Choroid plexus epithelial cell (primary cell): ENCODE measurements at regions not wholly inside any gene's neighbourhood (a gene's known extent, or its start where the extent isn't known, plus 50 kb on each side); places are given as distances from the start of the nearest gene placed in this dataset.

ENCODE experiments used
- DNase-seq: peaks from one replicate; pipeline ENCODE4 v3.0.0-alpha.2; 2010; ENCODE audit warnings: low read depth
- H3K4me3 ChIP-seq: 2 replicates; pipeline ENCODE4 v1.5.1; 2011; ENCODE audit warnings: low read depth, mild to moderate bottlenecking, control low read depth, low read length, moderate library complexity
- TF ChIP-seq, protein P1 (sequence below): conservative IDR thresholded peaks from 2 replicates; pipeline ENCODE4 v1.5.1; 2011; ENCODE audit warnings: low read depth, mild to moderate bottlenecking, control low read depth, inconsistent platforms, low read length, moderate library complexity

DNA sequence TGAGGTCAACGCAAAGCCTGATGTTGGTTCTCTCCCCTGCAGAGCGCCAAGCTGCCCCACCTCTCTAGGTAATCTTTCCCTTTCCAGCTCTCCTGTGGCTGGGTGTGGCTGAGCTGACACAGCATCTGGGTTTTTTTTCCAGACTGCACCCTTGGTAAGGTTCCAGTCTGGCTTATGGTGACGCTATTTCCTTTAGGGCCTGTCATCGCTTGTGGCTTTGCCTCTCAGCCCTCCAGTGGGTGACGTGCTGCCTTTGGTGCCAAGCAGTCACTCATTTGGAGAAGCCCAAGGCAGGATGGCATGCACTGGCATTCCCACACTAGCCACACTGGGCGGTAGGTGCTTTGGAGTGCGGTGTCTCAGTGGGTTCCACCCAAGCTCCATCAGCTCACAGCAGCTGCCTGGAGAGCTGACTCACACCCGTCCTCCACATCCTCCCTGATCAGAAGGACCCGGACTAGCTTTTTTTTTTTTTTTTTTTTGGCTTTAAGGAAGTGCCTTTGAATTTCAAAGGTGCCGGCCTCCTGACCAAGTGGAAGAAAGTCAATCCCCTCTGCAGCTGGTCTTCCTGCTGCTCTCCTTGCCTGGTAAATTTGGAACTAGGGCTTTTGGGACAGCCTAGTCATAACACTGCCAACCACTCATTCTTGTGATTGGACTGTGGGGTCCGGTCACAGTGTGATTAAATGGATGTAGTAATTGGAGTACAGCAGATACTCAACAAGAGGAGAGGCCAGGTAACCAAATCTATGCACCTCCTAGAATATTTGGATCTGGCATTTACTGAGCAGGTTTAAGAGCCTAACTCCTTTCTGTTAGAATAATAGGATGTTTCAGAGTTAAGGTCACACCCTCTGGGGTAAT is 153.6 kb downstream of the CD83 start:
- peak; percentile 34 for DNase-seq
- H3K4me3 ChIP-seq, result no peak overlapping the region
- TF ChIP-seq, protein P1, sequence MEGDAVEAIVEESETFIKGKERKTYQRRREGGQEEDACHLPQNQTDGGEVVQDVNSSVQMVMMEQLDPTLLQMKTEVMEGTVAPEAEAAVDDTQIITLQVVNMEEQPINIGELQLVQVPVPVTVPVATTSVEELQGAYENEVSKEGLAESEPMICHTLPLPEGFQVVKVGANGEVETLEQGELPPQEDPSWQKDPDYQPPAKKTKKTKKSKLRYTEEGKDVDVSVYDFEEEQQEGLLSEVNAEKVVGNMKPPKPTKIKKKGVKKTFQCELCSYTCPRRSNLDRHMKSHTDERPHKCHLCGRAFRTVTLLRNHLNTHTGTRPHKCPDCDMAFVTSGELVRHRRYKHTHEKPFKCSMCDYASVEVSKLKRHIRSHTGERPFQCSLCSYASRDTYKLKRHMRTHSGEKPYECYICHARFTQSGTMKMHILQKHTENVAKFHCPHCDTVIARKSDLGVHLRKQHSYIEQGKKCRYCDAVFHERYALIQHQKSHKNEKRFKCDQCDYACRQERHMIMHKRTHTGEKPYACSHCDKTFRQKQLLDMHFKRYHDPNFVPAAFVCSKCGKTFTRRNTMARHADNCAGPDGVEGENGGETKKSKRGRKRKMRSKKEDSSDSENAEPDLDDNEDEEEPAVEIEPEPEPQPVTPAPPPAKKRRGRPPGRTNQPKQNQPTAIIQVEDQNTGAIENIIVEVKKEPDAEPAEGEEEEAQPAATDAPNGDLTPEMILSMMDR, result no peak

DNA sequence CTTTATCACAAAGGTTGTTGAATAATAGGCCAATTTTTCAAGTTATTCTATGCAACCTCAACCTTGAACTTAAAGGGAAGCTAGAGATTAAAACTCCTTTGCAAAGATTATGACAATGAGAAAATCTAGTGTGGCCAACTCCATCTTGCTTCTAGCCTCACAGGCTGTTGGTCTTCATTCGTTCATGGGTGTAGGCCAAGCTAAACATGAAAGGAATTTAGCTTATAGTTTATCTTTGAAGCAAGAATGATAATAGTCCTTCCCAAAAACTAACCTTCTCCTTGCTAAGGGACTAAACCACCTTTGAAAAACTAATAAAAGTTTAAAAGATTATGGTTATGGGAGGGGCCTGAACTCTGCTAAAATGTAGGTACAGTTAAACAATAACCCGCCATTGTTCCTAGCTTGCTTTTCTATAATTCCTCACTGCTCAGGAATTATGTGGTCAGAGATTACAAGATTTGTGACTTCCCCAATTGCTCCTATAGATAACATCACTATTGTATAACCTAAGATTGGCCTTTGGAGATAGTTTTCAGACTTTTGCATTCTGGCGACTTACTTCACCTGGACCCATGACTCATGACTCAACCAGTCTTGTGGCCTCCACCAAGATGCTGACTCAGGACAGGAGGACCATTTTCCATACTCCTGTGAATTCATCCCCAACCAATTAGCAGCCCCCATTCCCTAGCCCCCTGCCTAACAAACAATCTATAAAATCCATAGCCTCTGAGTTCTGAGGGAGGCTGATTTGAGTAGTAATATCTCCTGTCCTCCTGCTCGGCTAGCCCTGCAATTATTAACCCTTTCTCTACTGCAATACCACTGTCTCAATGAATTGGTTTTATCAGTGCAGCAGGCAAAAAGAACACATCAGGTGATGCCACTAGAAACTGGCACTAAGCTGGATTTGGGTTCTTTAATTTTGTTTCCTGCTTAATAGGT is 154.5 kb downstream of the CD83 start:
- no peak overlapping the region for H3K4me3 ChIP-seq
- peak; percentile 23 for DNase-seq
- TF ChIP-seq, protein P1, result no peak

DNA sequence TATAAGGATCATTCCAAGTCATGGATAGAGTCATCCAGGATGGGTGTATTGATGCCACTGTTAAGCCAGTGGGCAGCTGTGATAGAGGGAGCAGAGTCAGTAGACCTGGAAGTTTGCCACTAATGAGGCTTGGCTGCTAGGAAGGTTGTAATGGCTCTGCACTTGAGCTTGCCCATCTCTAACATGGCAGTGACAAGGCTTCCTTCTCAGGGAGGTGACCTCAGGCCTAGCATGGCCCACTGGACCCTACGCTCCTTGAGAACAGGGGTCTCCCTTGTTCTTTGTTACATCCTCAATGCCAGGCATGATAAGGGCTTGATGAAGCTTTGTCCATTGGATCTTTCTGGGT is 155.1 kb downstream of the CD83 start:
- TF ChIP-seq, protein P1, result no peak
- no peak for DNase-seq
- H3K4me3 ChIP-seq, result no peak overlapping the region

DNA sequence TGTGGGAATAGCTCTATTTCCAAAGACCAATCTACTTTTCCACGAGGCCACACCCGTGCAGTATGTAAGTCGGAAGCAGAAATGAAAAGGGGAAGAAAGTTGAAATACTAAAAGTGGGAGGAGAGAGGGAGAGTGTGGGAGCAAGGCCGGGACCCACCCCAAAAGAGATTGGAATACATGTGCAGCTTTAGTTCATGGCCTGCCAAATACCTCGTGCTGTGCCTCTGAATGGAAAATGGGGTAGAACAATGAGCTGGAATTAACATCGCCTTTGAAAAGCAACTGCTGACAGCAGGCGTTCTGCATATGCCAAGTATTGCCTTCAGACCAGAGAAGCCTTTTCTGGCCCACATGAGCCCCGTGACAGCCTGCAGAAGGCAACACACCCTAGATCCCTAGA is 155.6 kb downstream of the CD83 start:
- no peak overlapping the region for H3K4me3 ChIP-seq
- TF ChIP-seq, protein P1, result no peak
- no peak for DNase-seq

DNA sequence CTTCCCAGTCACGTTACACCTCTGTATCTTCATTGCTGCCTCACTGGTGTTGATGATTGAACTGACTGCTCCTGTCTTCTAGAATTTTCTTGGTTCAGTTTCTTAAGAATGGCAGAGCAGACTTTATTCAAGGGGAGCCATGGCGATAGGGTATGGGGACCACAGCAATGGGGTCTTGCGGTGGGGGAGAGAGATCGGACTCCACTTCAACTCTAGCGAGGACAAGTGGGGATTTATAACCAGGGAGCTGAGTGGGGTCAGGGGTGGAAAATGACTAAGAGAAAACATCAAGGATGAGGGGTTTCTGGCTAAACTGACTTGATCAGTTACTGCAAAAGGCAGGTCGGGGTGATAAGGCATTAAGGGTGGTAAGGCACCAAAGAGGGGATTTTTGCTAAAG is 156.4 kb downstream of the CD83 start:
- no peak for DNase-seq
- H3K4me3 ChIP-seq, result no peak overlapping the region
- TF ChIP-seq, protein P1, result no peak

DNA sequence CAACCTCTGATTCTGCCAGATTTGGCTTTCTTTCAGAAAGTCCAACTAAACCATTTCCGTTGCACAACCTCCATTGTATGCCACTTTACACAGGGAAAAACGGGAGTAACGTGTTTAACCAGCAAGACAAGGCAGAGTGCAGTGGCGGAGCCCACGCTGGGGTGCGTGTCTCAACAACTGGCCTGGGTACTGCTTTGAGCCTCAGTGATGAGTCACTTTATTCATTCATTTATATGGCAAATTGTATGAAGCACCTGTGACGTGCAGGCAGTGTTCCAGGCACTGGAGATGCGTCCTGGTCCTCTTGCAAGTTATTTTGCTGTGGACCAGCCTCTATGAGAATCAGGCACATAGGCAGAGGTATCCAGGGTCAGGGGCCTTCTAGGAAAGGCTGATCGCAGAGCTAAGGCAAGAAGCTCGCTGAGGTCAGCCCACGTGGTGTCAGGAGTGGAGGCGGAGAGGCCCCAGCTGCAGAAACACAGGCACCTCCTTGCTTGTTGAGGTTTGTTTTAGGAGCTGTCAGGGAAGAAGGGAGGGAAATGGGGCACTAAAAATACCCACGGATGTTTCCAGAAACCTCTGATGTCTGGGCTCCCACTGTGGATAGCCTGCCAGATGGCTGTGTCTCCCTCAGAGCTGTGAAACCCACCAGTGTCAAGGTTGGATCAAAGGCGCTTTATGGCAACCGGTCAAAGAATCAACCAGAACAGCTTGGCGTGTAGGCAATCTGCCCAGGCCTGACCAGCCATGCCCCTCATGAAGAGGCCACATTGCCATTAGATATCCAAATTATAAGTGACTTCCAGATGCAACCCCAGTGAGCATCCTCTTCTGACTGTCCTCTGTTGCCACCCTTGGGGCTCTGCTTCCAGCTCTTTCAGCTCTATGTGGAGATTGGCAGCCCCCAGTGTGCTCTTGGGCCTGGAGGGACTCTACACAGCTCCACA is 157.2 kb downstream of the CD83 start:
- H3K4me3 ChIP-seq, result no peak overlapping the region
- TF ChIP-seq, protein P1, result no peak
- DNase-seq, result no peak
